ENCODE measurements at regions not wholly inside any gene's neighbourhood (a gene's known extent, or its start where the extent isn't known, plus 50 kb on each side); places are given as distances from the start of the nearest gene placed in this dataset.

- TF ChIP-seq POLR2A (IDR thresholded peaks at IDR 0.05) (no peak), CTCF (IDR thresholded peaks at IDR 0.05) (no peak)
Measured at GRCh38 chr9:14530366-14530765, 162.9 kb downstream of the ZDHHC21 start.
